A172 (cell line): ENCODE measurements at regions not wholly inside any gene's neighbourhood (a gene's known extent, or its start where the extent isn't known, plus 50 kb on each side); places are given as distances from the start of the nearest gene placed in this dataset.

Source experiments
- DNase-seq: peaks from one replicate; pipeline ENCODE4 v3.0.0-alpha.2; 2015; ENCODE audit warnings: low spot score

GRCh38 chr16:5907544-5907943 lies 809.9 kb upstream of the EEF2KMT start:
- no peak for DNase-seq

- DNase-seq, result no peak
Measured at GRCh38 chr16:5906351-5906750, 808.8 kb upstream of the EEF2KMT start.

GRCh38 chr16:5905935-5906334 lies 808.3 kb upstream of the EEF2KMT start:
- DNase-seq, result no peak

- no peak for DNase-seq
Measured at GRCh38 chr16:5903832-5904231, 806.2 kb upstream of the EEF2KMT start.

GRCh38 chr16:5903153-5903552 lies 805.6 kb upstream of the EEF2KMT start:
- DNase-seq, result no peak

GRCh38 chr16:5900046-5900445 lies 802.5 kb upstream of the EEF2KMT start:
- no peak for DNase-seq

GRCh38 chr16:5895976-5896375 lies 798.4 kb upstream of the EEF2KMT start:
- no peak for DNase-seq

GRCh38 chr16:5895137-5895536 lies 797.5 kb upstream of the EEF2KMT start:
- no peak for DNase-seq

- DNase-seq, result no peak
Measured at GRCh38 chr16:5891296-5891695, 793.7 kb upstream of the EEF2KMT start.

- DNase-seq, result no peak
Measured at GRCh38 chr16:5885521-5885920, 787.9 kb upstream of the EEF2KMT start.

GRCh38 chr16:5884996-5885395 lies 787.4 kb upstream of the EEF2KMT start:
- DNase-seq, result no peak

GRCh38 chr16:5884339-5884738 lies 786.7 kb upstream of the EEF2KMT start:
- no peak for DNase-seq

GRCh38 chr16:5882087-5882640 lies 784.6 kb upstream of the EEF2KMT start:
- no peak for DNase-seq

GRCh38 chr16:5875416-5875815 lies 777.8 kb upstream of the EEF2KMT start:
- DNase-seq, result no peak

- DNase-seq, result no peak
Measured at GRCh38 chr16:5874899-5875298, 777.3 kb upstream of the EEF2KMT start.

GRCh38 chr16:5873221-5873620 lies 775.6 kb upstream of the EEF2KMT start:
- DNase-seq, result no peak

- no peak for DNase-seq
Measured at GRCh38 chr16:5870886-5871691, 773.5 kb upstream of the EEF2KMT start.

- DNase-seq, result no peak
Measured at GRCh38 chr16:5867250-5867649, 769.7 kb upstream of the EEF2KMT start.

- no peak for DNase-seq
Measured at GRCh38 chr16:5865236-5865635, 767.6 kb upstream of the EEF2KMT start.

- no peak for DNase-seq
Measured at GRCh38 chr16:5863071-5863606, 765.5 kb upstream of the EEF2KMT start.

GRCh38 chr16:5862103-5862840 lies 764.7 kb upstream of the EEF2KMT start:
- no peak for DNase-seq

GRCh38 chr16:5861241-5861640 lies 763.6 kb upstream of the EEF2KMT start:
- no peak for DNase-seq

- DNase-seq, result no peak
Measured at GRCh38 chr16:5858180-5858579, 760.6 kb upstream of the EEF2KMT start.
